Liver (tissue), 8 donors: ENCODE measurements at regions not wholly inside any gene's neighbourhood (a gene's known extent, or its start where the extent isn't known, plus 50 kb on each side); places are given as distances from the start of the nearest gene placed in this dataset.

Experiments
- DNase-seq: peaks from one replicate; pipeline ENCODE4 v3.0.0-alpha.2; 2017; ENCODE audit warnings: low spot score
- H3K27ac ChIP-seq, 2 donors: one replicate each; pipeline ENCODE4 v1.7.0; 2013; ENCODE audit warnings: inconsistent platforms in 2 of 2, low read length in 2 of 2, control low read depth in 1 of 2, low read depth in 1 of 2, mild to moderate bottlenecking in 1 of 2
- H3K27me3 ChIP-seq, 4 donors: one replicate each; pipeline versions ENCODE4 v1.6.1 to v1.7.0; 2013; ENCODE audit warnings: low read length in 3 of 4, inconsistent platforms in 1 of 4, mild to moderate bottlenecking in 1 of 4, moderate library complexity in 1 of 4; ENCODE audit not compliant: control insufficient read depth in 4 of 4, insufficient read depth in 4 of 4
- H3K36me3 ChIP-seq, 4 donors: one replicate each; pipeline versions ENCODE4 v1.6.1 to v1.7.0; 2013; ENCODE audit warnings: low read length in 3 of 4, mild to moderate bottlenecking in 3 of 4, low read depth in 1 of 4, moderate library complexity in 1 of 4; ENCODE audit not compliant: control insufficient read depth in 4 of 4, insufficient read depth in 3 of 4
- H3K4me1 ChIP-seq, 4 donors: one replicate each; pipeline versions ENCODE4 v1.6.1 to v1.7.0; 2013; ENCODE audit warnings: low read length in 3 of 4, mild to moderate bottlenecking in 3 of 4, moderate library complexity in 1 of 4; ENCODE audit not compliant: control insufficient read depth in 4 of 4, insufficient read depth in 4 of 4
- H3K4me3 ChIP-seq, 3 donors: one replicate each; pipeline versions ENCODE4 v1.6.1 to v1.7.0; 2013; ENCODE audit warnings: low read length in 3 of 3, control low read depth in 1 of 3, low read depth in 1 of 3, mild to moderate bottlenecking in 1 of 3
- H3K9ac ChIP-seq, 2 donors: one replicate each; pipeline ENCODE4 v1.7.0; 2013; ENCODE audit warnings: low read length in 2 of 2, mild to moderate bottlenecking in 2 of 2, moderate library complexity in 2 of 2, control low read depth in 1 of 2, low read depth in 1 of 2
- H3K9me3 ChIP-seq, 4 donors: one replicate each; pipeline versions ENCODE4 v1.6.1 to v1.7.0; 2013; ENCODE audit warnings: low read length in 3 of 4; ENCODE audit not compliant: control insufficient read depth in 4 of 4
- ATF3 ChIP-seq: IDR thresholded peaks from 2 replicates; pipeline ENCODE4 v1.6.1; 2016; ENCODE audit warnings: antibody characterized with exemption
- EGR1 ChIP-seq, 2 donors: IDR thresholded peaks; 2 replicates each; pipeline ENCODE4 v1.6.1; 2016 to 2018; ENCODE audit warnings: antibody characterized with exemption in 2 of 2, low read depth in 2 of 2
- FOXA1 ChIP-seq: IDR thresholded peaks from 2 replicates; pipeline ENCODE4 v1.6.1; 2016; ENCODE audit warnings: antibody characterized with exemption
- FOXA2 ChIP-seq: IDR thresholded peaks from 2 replicates; pipeline ENCODE4 v1.6.1; 2016; ENCODE audit warnings: antibody characterized with exemption
- GABPA ChIP-seq, 2 donors: IDR thresholded peaks in 1 of 2; conservative IDR thresholded peaks in 1 of 2; 2 replicates each; pipeline ENCODE4 v1.6.1; 2016; ENCODE audit warnings: antibody characterized with exemption in 2 of 2, mild to moderate bottlenecking in 1 of 2, moderate library complexity in 1 of 2
- HNF4A ChIP-seq, 2 donors: conservative IDR thresholded peaks; 2 replicates each; pipeline ENCODE4 v1.6.1; 2016; ENCODE audit warnings: antibody characterized with exemption in 2 of 2, mild to moderate bottlenecking in 2 of 2
- HNF4G ChIP-seq: IDR thresholded peaks from 2 replicates; pipeline ENCODE4 v1.6.1; 2016; ENCODE audit warnings: antibody characterized with exemption
- JUND ChIP-seq, 2 donors: IDR thresholded peaks; 2 replicates each; pipeline ENCODE4 v1.6.1; 2016; ENCODE audit warnings: antibody characterized with exemption in 2 of 2
- NR2F2 ChIP-seq: IDR thresholded peaks from 2 replicates; pipeline ENCODE4 v1.6.1; 2016; ENCODE audit warnings: antibody characterized with exemption
- RAD21 ChIP-seq, 2 donors: IDR thresholded peaks; 2 replicates each; pipeline ENCODE4 v1.6.1; 2016; ENCODE audit warnings: antibody characterized with exemption in 2 of 2, mild to moderate bottlenecking in 2 of 2
- REST ChIP-seq: IDR thresholded peaks from 2 replicates; pipeline ENCODE4 v1.6.1; 2016; ENCODE audit warnings: antibody characterized with exemption, mild to moderate bottlenecking
- RXRA ChIP-seq, 2 donors: IDR thresholded peaks; 2 replicates each; pipeline ENCODE4 v1.6.1; 2017 to 2018; ENCODE audit warnings: antibody characterized with exemption in 2 of 2, mild to moderate bottlenecking in 1 of 2
- SP1 ChIP-seq: IDR thresholded peaks from 2 replicates; pipeline ENCODE4 v1.6.1; 2018; ENCODE audit warnings: antibody characterized with exemption, mild to moderate bottlenecking
- TAF1 ChIP-seq: conservative IDR thresholded peaks from 2 replicates; pipeline ENCODE4 v1.6.1; 2016; ENCODE audit warnings: antibody characterized with exemption, mild to moderate bottlenecking
- YY1 ChIP-seq: IDR thresholded peaks from 2 replicates; pipeline ENCODE4 v1.6.1; 2016; ENCODE audit warnings: antibody characterized with exemption, mild to moderate bottlenecking
- WGBS: extraction: QIAGEN DNeasy Blood & Tissue Kit; methylation state at CpG from one replicate; pipeline ENCODE4 v1.1.7; 2013; 5-methylcytosine and 5-hydroxymethylcytosine counted together
- TF ChIP-seq, protein P1 (sequence below): IDR thresholded peaks from 2 replicates; pipeline ENCODE4 v1.6.1; 2016; ENCODE audit warnings: antibody characterized with exemption
- TF ChIP-seq, protein P2 (sequence below): IDR thresholded peaks from 2 replicates; pipeline ENCODE4 v1.6.1; 2016; ENCODE audit warnings: antibody characterized with exemption
- TF ChIP-seq, protein P3 (sequence below): fragments of 150-350 bp; IDR thresholded peaks from 2 replicates; pipeline ENCODE4 v1.5.1; 2017; ENCODE audit warnings: improper control_type of control experiment, low read depth, low read length; ENCODE audit not compliant: missing input control
- donor health status: healthy.
- donor health status: healthy.
- donor health status: healthy.
- donor health status: healthy.
- donor health status: healthy.

DNA sequence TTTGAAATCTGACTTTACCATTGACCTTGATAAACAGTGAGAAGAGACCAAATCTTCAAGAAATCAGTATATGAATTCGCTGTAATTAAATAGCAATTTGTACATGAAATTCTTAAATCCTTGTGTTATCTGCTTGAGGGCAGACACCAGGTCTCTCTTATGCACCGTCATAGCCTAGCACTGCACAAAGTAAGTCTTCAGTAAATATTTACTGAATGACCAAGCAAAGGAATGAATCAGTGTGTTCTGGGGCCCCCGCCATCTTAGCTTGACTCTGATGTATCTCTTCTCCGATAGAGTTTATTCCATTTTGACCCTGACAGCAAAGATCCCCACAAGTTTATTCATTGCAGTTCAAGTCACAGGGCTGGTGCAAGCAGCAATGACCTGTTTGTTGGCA lies 328.0 kb downstream of the TMEM114 start:
- no peaks in the 10 kb centered on the region for H3K4me1 ChIP-seq
- no peaks in the 10 kb centered on the region for H3K36me3 ChIP-seq
- H3K9ac ChIP-seq, result no peak overlapping the region
- 56% methylated on average over 4 of the region's 4 CpGs for WGBS
- H3K27me3 ChIP-seq, result no peaks in the 10 kb centered on the region
- H3K4me3 ChIP-seq, result no peak overlapping the region
- no peak for DNase-seq
- no peak overlapping the region for H3K27ac ChIP-seq
- TF ChIP-seq EGR1 (IDR thresholded peaks at IDR 0.05; ENCODE audit: low read depth in 2 of 2) (no peak), RXRA (IDR thresholded peaks at IDR 0.05) (no peak), ATF3 (no peak), HNF4A (conservative IDR thresholded peaks at IDR 0.05) (no peak), FOXA1 (no peak), SP1 (no peak), HNF4G (no peak), TAF1 (no peak), NR2F2 (no peak), RAD21 (IDR thresholded peaks at IDR 0.05) (no peak), REST (no peak), YY1 (no peak), JUND (IDR thresholded peaks at IDR 0.05) (no peak), GABPA (IDR thresholded peaks at IDR 0.05 in 1 of 2, conservative IDR thresholded peaks at IDR 0.05 in 1 of 2) (no peak), FOXA2 (no peak)
- TF ChIP-seq, protein P1, sequence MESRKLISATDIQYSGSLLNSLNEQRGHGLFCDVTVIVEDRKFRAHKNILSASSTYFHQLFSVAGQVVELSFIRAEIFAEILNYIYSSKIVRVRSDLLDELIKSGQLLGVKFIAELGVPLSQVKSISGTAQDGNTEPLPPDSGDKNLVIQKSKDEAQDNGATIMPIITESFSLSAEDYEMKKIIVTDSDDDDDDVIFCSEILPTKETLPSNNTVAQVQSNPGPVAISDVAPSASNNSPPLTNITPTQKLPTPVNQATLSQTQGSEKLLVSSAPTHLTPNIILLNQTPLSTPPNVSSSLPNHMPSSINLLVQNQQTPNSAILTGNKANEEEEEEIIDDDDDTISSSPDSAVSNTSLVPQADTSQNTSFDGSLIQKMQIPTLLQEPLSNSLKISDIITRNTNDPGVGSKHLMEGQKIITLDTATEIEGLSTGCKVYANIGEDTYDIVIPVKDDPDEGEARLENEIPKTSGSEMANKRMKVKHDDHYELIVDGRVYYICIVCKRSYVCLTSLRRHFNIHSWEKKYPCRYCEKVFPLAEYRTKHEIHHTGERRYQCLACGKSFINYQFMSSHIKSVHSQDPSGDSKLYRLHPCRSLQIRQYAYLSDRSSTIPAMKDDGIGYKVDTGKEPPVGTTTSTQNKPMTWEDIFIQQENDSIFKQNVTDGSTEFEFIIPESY, result no peak
- TF ChIP-seq, protein P2, sequence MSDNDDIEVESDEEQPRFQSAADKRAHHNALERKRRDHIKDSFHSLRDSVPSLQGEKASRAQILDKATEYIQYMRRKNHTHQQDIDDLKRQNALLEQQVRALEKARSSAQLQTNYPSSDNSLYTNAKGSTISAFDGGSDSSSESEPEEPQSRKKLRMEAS, result no peak
- TF ChIP-seq, protein P3, sequence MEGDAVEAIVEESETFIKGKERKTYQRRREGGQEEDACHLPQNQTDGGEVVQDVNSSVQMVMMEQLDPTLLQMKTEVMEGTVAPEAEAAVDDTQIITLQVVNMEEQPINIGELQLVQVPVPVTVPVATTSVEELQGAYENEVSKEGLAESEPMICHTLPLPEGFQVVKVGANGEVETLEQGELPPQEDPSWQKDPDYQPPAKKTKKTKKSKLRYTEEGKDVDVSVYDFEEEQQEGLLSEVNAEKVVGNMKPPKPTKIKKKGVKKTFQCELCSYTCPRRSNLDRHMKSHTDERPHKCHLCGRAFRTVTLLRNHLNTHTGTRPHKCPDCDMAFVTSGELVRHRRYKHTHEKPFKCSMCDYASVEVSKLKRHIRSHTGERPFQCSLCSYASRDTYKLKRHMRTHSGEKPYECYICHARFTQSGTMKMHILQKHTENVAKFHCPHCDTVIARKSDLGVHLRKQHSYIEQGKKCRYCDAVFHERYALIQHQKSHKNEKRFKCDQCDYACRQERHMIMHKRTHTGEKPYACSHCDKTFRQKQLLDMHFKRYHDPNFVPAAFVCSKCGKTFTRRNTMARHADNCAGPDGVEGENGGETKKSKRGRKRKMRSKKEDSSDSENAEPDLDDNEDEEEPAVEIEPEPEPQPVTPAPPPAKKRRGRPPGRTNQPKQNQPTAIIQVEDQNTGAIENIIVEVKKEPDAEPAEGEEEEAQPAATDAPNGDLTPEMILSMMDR, result no peak
- no peaks in the 10 kb centered on the region for H3K9me3 ChIP-seq
